ENCODE measurements at regions not wholly inside any gene's neighbourhood (a gene's known extent, or its start where the extent isn't known, plus 50 kb on each side); places are given as distances from the start of the nearest gene placed in this dataset.
"Not testable (repeated sequence)": the region's sequence is repeated elsewhere in the genome, so short reads cannot be mapped to it uniquely, and the experiment has no call there.

GRCh38 chr5:62224987-62225601 lies 80.9 kb upstream of the KIF2A start:
- not testable (repeated sequence) for H3K9me3 ChIP-seq (ENCODE audit: control insufficient read depth, low read length); H3K4me1 ChIP-seq (ENCODE audit: control insufficient read depth, insufficient read depth, low read length, poor library complexity, severe bottlenecking); H3K4me3 ChIP-seq (ENCODE audit: extremely low read depth, insufficient read depth, low read length, poor library complexity, severe bottlenecking); H3K27ac ChIP-seq (ENCODE audit: low read depth, low read length, severe bottlenecking); H3K36me3 ChIP-seq (ENCODE audit: control insufficient read depth, insufficient read depth, low read length)
- no CpG with 5 or more reads among the region's 7 CpGs for WGBS, 2 experiments (ENCODE audit: insufficient coverage in 2 of 2)

GRCh38 chr5:62230876-62231388 lies 75.1 kb upstream of the KIF2A start:
- H3K27ac ChIP-seq (ENCODE audit: low read depth, low read length, severe bottlenecking); H3K4me1 ChIP-seq (ENCODE audit: control insufficient read depth, insufficient read depth, low read length, poor library complexity, severe bottlenecking); H3K36me3 ChIP-seq (ENCODE audit: control insufficient read depth, insufficient read depth, low read length); H3K4me3 ChIP-seq (ENCODE audit: extremely low read depth, insufficient read depth, low read length, poor library complexity, severe bottlenecking); H3K9me3 ChIP-seq (ENCODE audit: control insufficient read depth, low read length): not testable (repeated sequence)
- WGBS, 2 experiments (ENCODE audit: insufficient coverage in 2 of 2): no CpG with 5 or more reads among the region's 3 CpGs

- 92 to 95% methylated on average over 2 to 7 of the region's 9 CpGs for WGBS, 2 experiments (ENCODE audit: insufficient coverage in 2 of 2)
- H3K4me3 ChIP-seq (ENCODE audit: extremely low read depth, insufficient read depth, low read length, poor library complexity, severe bottlenecking): no peak overlapping the region
- no peaks in the 10 kb centered on the region for H3K36me3 ChIP-seq (ENCODE audit: control insufficient read depth, insufficient read depth, low read length)
- no peaks in the 10 kb centered on the region for H3K4me1 ChIP-seq (ENCODE audit: control insufficient read depth, insufficient read depth, low read length, poor library complexity, severe bottlenecking)
- no peak overlapping the region for H3K27ac ChIP-seq (ENCODE audit: low read depth, low read length, severe bottlenecking)
- no peaks in the 10 kb centered on the region for H3K9me3 ChIP-seq (ENCODE audit: control insufficient read depth, low read length)
Measured at GRCh38 chr5:62231576-62231975, 74.4 kb upstream of the KIF2A start.

GRCh38 chr5:62232218-62232617 lies 73.8 kb upstream of the KIF2A start:
- not testable (repeated sequence) for H3K4me3 ChIP-seq (ENCODE audit: extremely low read depth, insufficient read depth, low read length, poor library complexity, severe bottlenecking); H3K36me3 ChIP-seq (ENCODE audit: control insufficient read depth, insufficient read depth, low read length); H3K27ac ChIP-seq (ENCODE audit: low read depth, low read length, severe bottlenecking); H3K9me3 ChIP-seq (ENCODE audit: control insufficient read depth, low read length); H3K4me1 ChIP-seq (ENCODE audit: control insufficient read depth, insufficient read depth, low read length, poor library complexity, severe bottlenecking)
- WGBS, 2 experiments (ENCODE audit: insufficient coverage in 2 of 2): no CpG with 5 or more reads among the region's 1 CpG

GRCh38 chr5:62233083-62234046 lies 72.6 kb upstream of the KIF2A start:
- H3K4me1 ChIP-seq (ENCODE audit: control insufficient read depth, insufficient read depth, low read length, poor library complexity, severe bottlenecking); H3K9me3 ChIP-seq (ENCODE audit: control insufficient read depth, low read length); H3K36me3 ChIP-seq (ENCODE audit: control insufficient read depth, insufficient read depth, low read length); H3K4me3 ChIP-seq (ENCODE audit: extremely low read depth, insufficient read depth, low read length, poor library complexity, severe bottlenecking): not testable (repeated sequence)
- 85 to 100% methylated on average over 2 to 3 of the region's 6 CpGs for WGBS, 2 experiments (ENCODE audit: insufficient coverage in 2 of 2)
- peak overlapping the region; percentile 30 for H3K27ac ChIP-seq (ENCODE audit: low read depth, low read length, severe bottlenecking)

- 33 to 79% methylated on average over 1 to 3 of the region's 7 CpGs for WGBS, 2 experiments (ENCODE audit: insufficient coverage in 2 of 2)
- H3K9me3 ChIP-seq (ENCODE audit: control insufficient read depth, low read length); H3K36me3 ChIP-seq (ENCODE audit: control insufficient read depth, insufficient read depth, low read length); H3K4me3 ChIP-seq (ENCODE audit: extremely low read depth, insufficient read depth, low read length, poor library complexity, severe bottlenecking); H3K27ac ChIP-seq (ENCODE audit: low read depth, low read length, severe bottlenecking); H3K4me1 ChIP-seq (ENCODE audit: control insufficient read depth, insufficient read depth, low read length, poor library complexity, severe bottlenecking): not testable (repeated sequence)
Measured at GRCh38 chr5:62236593-62236992, 69.4 kb upstream of the KIF2A start.

- not testable (repeated sequence) for H3K4me3 ChIP-seq (ENCODE audit: extremely low read depth, insufficient read depth, low read length, poor library complexity, severe bottlenecking); H3K27ac ChIP-seq (ENCODE audit: low read depth, low read length, severe bottlenecking); H3K9me3 ChIP-seq (ENCODE audit: control insufficient read depth, low read length); H3K36me3 ChIP-seq (ENCODE audit: control insufficient read depth, insufficient read depth, low read length); H3K4me1 ChIP-seq (ENCODE audit: control insufficient read depth, insufficient read depth, low read length, poor library complexity, severe bottlenecking)
- 80% methylated on average over 1 of the region's 2 CpGs; no CpG with 5 or more reads in 1 of the 2 experiments for WGBS, 2 experiments (ENCODE audit: insufficient coverage in 2 of 2)
Measured at GRCh38 chr5:62237944-62238343, 68.1 kb upstream of the KIF2A start.

GRCh38 chr5:62238584-62238983 lies 67.4 kb upstream of the KIF2A start:
- 83% methylated on average over 1 of the region's 3 CpGs; no CpG with 5 or more reads in 1 of the 2 experiments for WGBS, 2 experiments (ENCODE audit: insufficient coverage in 2 of 2)
- not testable (repeated sequence) for H3K27ac ChIP-seq (ENCODE audit: low read depth, low read length, severe bottlenecking); H3K4me1 ChIP-seq (ENCODE audit: control insufficient read depth, insufficient read depth, low read length, poor library complexity, severe bottlenecking); H3K9me3 ChIP-seq (ENCODE audit: control insufficient read depth, low read length); H3K4me3 ChIP-seq (ENCODE audit: extremely low read depth, insufficient read depth, low read length, poor library complexity, severe bottlenecking); H3K36me3 ChIP-seq (ENCODE audit: control insufficient read depth, insufficient read depth, low read length)

GRCh38 chr5:62240494-62240893 lies 65.5 kb upstream of the KIF2A start:
- not testable (repeated sequence) for H3K36me3 ChIP-seq (ENCODE audit: control insufficient read depth, insufficient read depth, low read length); H3K4me1 ChIP-seq (ENCODE audit: control insufficient read depth, insufficient read depth, low read length, poor library complexity, severe bottlenecking); H3K4me3 ChIP-seq (ENCODE audit: extremely low read depth, insufficient read depth, low read length, poor library complexity, severe bottlenecking); H3K9me3 ChIP-seq (ENCODE audit: control insufficient read depth, low read length); H3K27ac ChIP-seq (ENCODE audit: low read depth, low read length, severe bottlenecking)
- 71 to 94% methylated on average over 1 to 3 of the region's 3 CpGs for WGBS, 2 experiments (ENCODE audit: insufficient coverage in 2 of 2)

- not testable (repeated sequence) for H3K36me3 ChIP-seq (ENCODE audit: control insufficient read depth, insufficient read depth, low read length); H3K4me1 ChIP-seq (ENCODE audit: control insufficient read depth, insufficient read depth, low read length, poor library complexity, severe bottlenecking); H3K9me3 ChIP-seq (ENCODE audit: control insufficient read depth, low read length); H3K4me3 ChIP-seq (ENCODE audit: extremely low read depth, insufficient read depth, low read length, poor library complexity, severe bottlenecking); H3K27ac ChIP-seq (ENCODE audit: low read depth, low read length, severe bottlenecking)
- WGBS, 2 experiments (ENCODE audit: insufficient coverage in 2 of 2): 93 to 95% methylated on average over 2 to 4 of the region's 5 CpGs
Measured at GRCh38 chr5:62242000-62242399, 64.0 kb upstream of the KIF2A start.

- not testable (repeated sequence) for H3K9me3 ChIP-seq (ENCODE audit: control insufficient read depth, low read length); H3K27ac ChIP-seq (ENCODE audit: low read depth, low read length, severe bottlenecking); H3K36me3 ChIP-seq (ENCODE audit: control insufficient read depth, insufficient read depth, low read length); H3K4me1 ChIP-seq (ENCODE audit: control insufficient read depth, insufficient read depth, low read length, poor library complexity, severe bottlenecking); H3K4me3 ChIP-seq (ENCODE audit: extremely low read depth, insufficient read depth, low read length, poor library complexity, severe bottlenecking)
- no CpG with 5 or more reads among the region's 2 CpGs for WGBS, 2 experiments (ENCODE audit: insufficient coverage in 2 of 2)
Measured at GRCh38 chr5:62243046-62243445, 63.0 kb upstream of the KIF2A start.

All from mesodermal cell (in vitro differentiated cells).